Mammary epithelial cell (primary cell): ENCODE measurements at regions not wholly inside any gene's neighbourhood (a gene's known extent, or its start where the extent isn't known, plus 50 kb on each side); places are given as distances from the start of the nearest gene placed in this dataset.

Experiments
- CTCF ChIP-seq, 2 donors: IDR thresholded peaks in 1 of 2; conservative IDR thresholded peaks in 1 of 2; 2 replicates each; pipeline ENCODE4 v1.5.1; 2011 to 2012; ENCODE audit warnings: inconsistent platforms in 2 of 2, low read length in 2 of 2, mild to moderate bottlenecking in 2 of 2, control low read depth in 1 of 2, low read depth in 1 of 2; ENCODE audit not compliant: insufficient read depth in 1 of 2; ENCODE audit errors: extremely low read depth in 1 of 2
- EZH2 ChIP-seq: IDR thresholded peaks from 2 replicates; pipeline ENCODE4 v1.6.1; 2012; ENCODE audit warnings: low read length, inconsistent platforms, borderline replicate concordance

GRCh38 chr2:175234650-175235049 is 53.1 kb upstream of the ATP5MC3 start:
- no peak for TF ChIP-seq CTCF (conservative IDR thresholded peaks at IDR 0.05 in 1 of 2, IDR thresholded peaks at IDR 0.05 in 1 of 2; ENCODE audit: extremely low read depth in 1 of 2, insufficient read depth in 1 of 2, low read depth in 1 of 2, low read length in 2 of 2)
- no peak for TF ChIP-seq EZH2
